GM12874 (cell line): ENCODE measurements at regions not wholly inside any gene's neighbourhood (a gene's known extent, or its start where the extent isn't known, plus 50 kb on each side); places are given as distances from the start of the nearest gene placed in this dataset.

Source experiments
- CTCF ChIP-seq: IDR thresholded peaks from 2 replicates; pipeline ENCODE4 v1.5.1; 2011; ENCODE audit warnings: low read depth, mild to moderate bottlenecking, control low read depth, low read length, moderate library complexity; ENCODE audit not compliant: insufficient read depth

GRCh38 chr1:157415661-157416060 is 136.7 kb downstream of the FCRL5 start:
- TF ChIP-seq CTCF = no peak

GRCh38 chr1:157412308-157412707 is 140.0 kb downstream of the FCRL5 start:
- no peak for TF ChIP-seq CTCF

- TF ChIP-seq CTCF = no peak
These were observed 140.5 kb downstream of the FCRL5 start for GRCh38 chr1:157411769-157412168.

GRCh38 chr1:157411064-157411463 is 141.3 kb downstream of the FCRL5 start:
- no peak for TF ChIP-seq CTCF

GRCh38 chr1:157410457-157410856 is 141.9 kb downstream of the FCRL5 start:
- TF ChIP-seq CTCF = no peak

GRCh38 chr1:157409927-157410326 is 142.4 kb downstream of the FCRL5 start:
- no peak for TF ChIP-seq CTCF

- TF ChIP-seq CTCF = no peak
These were observed 144.3 kb downstream of the FCRL5 start for GRCh38 chr1:157407917-157408525.
